Right ventricle myocardium superior (tissue), 1 donor: ENCODE measurements at regions not wholly inside any gene's neighbourhood (a gene's known extent, or its start where the extent isn't known, plus 50 kb on each side); places are given as distances from the start of the nearest gene placed in this dataset.
"Not testable (repeated sequence)": the region's sequence is repeated elsewhere in the genome, so short reads cannot be mapped to it uniquely, and the experiment has no call there.

ENCODE experiments used
- ATAC-seq: fragments of 200-7000 bp; cut with Tn5 transposase; one replicate; pipeline ENCODE4 v1.9.1; 2020; ENCODE audit warnings: mild to moderate bottlenecking; ENCODE audit not compliant: poor library complexity
- DNase-seq: peaks from one replicate; pipeline ENCODE4 v3.0.0-alpha.2; 2020
- intact Hi-C: fragments of 100-400 bp; cut with DNase I; formaldehyde crosslinking; loops from one replicate; pipeline ENCODE4 v1.11.2; 2022
- donor health status: DM: no; HTN: yes; CAD: no; lungs with severe emphysema.

DNA sequence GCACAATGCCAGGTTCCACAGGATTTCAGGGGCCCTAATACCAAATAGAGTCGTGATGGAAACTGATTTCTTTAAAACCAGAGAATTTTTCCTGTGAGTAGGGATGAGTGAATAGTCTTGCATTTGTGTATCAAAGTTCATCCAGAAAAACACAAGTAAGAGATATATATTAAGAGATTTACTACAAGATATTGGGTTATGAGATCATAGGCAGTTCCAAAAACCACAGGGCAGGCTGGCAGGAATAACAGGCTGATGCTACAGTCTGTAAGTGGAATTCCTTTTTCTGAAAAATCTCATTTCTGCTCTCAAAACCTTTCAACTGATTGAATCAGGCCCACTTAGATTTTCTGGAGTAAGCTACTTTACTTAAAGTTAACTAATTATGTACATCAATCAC lies 1756.2 kb upstream of the SEL1L start:
- DNase-seq = no peak
- ATAC-seq = no peak
- intact Hi-C loops = no loop called here

DNA sequence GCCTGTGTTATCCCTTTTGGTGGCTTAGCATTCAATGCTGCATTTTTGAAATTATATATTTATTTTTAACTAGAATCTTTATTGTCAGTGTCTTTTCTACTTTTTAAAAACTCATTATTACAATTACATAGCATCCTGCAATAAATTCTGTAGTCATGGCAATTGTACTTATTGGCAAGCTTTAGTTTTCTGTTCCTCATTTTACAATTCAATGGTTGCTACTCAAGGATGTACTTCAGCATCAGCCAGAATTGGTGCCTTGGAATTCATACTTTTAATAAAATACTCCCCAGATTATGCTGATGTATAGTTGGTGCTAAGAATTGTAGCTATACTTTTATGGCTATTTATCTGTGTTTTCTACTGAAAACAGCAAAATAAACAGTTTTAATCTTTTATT lies 1756.8 kb upstream of the SEL1L start:
- DNase-seq (no peak), ATAC-seq (no peak)
- intact Hi-C loops = no loop called here

DNA sequence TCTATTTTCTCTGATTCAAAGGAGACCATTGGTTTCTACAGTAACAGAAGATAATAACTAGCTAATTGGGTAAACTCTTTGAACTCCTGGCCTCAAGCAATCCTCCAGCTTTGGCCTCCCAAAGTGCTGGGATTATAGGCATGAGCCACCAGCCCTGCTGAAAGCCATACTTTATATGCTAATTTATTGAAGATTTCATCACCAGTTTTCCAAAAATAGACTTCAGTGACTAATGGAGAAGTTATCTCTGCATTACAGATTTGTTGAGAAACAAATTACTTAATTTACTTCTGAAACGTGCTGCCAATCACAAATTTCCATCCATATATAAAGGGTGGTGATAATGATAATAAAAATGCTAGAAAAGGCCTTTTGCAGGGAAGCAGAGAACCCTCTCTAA lies 1758.1 kb upstream of the SEL1L start:
- no peak for DNase-seq
- ATAC-seq = no peak
- intact Hi-C loops = no loop called here

DNA sequence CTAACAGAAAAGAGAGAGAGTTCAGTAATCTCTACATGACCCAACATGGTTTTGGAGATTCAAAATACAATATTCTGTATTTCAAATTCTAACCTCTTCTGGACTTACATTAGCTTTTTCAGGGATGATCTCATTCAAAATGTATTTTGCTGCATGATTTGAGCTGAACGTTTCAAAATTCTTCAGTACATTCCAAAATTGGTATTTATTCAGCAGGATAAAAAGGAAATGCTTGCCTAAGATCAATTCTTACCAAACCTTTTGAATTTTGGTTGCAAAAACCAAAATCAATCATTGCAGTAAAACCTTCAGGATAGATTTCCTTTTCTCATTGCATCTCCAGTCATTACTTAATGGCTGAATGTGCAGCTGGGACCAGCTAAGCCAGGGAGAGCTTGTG lies 1761.3 kb upstream of the SEL1L start:
- intact Hi-C loops = no loop called here
- no peak for ATAC-seq
- DNase-seq = no peak

DNA sequence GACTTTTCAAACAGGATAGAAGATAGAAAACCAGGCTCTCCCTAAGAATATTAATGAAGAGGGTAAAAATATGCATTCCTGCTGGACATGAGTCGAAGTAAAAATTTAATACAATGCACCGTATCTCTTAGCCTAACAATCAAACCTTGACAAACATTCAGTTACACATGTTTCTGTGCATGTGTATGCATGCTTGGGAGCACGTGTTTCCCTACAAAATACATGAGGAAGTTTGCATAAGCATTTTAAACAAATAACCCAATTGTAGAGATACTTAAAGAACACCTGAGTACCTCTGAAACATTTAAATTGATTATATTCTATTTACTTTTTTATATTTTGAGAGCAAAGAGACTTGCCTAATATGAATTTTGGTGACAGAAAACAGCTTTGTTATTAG lies 1763.7 kb upstream of the SEL1L start:
- no peak for ATAC-seq
- intact Hi-C loops = no loop called here

DNA sequence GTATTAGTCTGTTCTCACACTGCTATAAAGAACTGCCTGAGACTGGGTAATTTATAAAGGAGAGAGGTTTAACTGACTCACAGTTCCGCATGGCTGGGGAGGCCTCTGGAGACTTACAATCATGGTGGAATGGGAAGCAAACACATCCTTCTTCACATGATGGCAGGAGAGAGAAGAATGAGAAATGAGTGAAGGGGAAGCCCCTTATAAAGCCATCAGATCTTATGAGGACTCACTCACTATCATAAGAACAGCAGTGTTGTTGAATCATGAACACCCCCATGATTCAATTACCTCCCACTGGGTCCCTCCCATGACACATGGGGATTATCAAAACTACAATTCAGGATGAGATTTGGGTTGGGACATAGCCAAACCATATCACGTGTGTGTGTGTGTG lies 1764.4 kb upstream of the SEL1L start:
- intact Hi-C loops, ATAC-seq, DNase-seq: not testable (repeated sequence)

More for the DNA sequence above, 1763.7 kb upstream of the SEL1L start:
- no peak for DNase-seq

DNA sequence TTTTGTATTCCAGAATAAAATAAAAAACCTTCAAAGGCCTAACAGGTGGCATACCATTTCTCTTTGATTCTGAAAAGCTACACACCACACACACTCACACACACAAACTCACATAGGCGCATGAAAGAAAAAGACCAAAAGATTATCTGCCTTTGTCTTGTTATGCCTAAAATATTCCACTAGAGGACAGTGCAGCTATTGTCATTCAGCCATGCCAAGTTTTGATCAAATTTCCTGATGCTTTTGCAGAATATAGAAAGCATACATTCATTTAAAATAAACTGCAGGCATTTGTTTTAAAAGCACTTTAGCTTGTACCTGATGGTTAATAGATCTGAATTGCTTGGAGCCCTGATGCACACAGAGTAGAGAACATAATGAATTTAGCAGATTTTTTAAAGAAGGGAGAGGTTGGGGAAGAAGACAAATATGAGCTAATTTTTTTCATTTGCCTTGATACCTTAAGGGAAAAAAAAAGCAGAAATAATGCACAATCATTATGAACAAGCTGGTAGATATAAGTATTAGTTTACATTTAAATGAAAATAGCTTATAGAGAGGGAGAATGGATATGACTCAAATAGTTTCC lies 1766.9 kb upstream of the SEL1L start:
- intact Hi-C loops = no loop called here
- DNase-seq (no peak), ATAC-seq (no peak)

DNA sequence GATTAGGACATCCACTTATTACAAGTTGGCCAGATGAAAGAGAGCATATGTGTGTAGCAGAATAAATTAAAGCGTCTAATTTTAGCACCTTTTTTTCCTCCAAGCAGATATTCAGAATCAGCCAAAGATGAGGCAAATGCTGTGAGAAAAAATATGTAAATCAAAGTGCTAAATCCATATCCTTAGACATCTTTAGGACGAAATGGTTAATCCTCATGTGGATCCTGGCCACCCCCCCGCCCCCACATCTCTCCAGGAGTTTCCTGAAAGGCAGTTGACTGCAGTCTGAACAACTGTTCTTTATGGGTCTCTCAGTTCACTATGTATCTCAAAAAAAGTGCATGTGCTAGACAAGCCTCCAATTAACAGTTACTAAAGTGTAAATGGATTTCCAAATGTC lies 1768.1 kb upstream of the SEL1L start:
- ATAC-seq (no peak), DNase-seq (no peak)
- intact Hi-C loops = no loop called here

DNA sequence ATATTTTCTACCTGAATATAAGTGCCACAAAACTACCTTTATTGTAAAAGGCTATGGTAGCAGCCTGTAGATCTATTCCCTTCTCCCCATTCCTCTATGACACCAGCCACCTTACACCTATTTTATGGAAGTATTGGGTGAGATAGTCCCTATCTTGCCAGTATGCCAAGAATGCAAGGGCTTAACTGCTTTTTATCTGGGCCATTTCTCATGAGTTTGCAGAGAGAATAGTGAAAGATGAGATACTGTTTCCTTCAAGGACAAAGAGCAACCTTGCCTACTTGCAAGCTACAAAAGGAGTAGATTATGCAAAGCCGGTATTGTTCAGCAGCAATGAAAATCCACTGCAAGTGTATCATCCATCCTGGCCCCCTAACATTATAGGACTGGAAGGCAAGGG lies 1775.6 kb upstream of the SEL1L start:
- ATAC-seq (no peak), DNase-seq (no peak)
- intact Hi-C loops = no loop called here

DNA sequence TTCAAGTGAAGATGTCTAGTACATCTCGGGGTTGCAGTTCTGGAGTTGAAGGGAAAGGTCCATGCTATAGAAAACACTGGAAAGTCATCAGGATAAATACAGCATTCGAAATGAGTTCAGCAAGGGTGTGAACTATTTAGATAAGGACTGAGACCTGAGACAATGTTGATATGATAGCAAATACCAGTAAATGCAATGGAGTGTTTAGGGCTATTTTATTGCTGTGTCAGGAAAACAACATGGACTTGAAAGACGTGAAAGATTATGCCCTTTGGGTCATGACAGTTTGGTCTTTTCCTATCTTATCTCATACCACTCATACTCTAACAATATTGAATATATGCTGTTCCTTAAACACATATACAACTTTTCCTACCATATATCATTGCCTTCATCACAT lies 1776.2 kb upstream of the SEL1L start:
- intact Hi-C loops = no loop called here
- no peak for ATAC-seq
- DNase-seq = no peak

DNA sequence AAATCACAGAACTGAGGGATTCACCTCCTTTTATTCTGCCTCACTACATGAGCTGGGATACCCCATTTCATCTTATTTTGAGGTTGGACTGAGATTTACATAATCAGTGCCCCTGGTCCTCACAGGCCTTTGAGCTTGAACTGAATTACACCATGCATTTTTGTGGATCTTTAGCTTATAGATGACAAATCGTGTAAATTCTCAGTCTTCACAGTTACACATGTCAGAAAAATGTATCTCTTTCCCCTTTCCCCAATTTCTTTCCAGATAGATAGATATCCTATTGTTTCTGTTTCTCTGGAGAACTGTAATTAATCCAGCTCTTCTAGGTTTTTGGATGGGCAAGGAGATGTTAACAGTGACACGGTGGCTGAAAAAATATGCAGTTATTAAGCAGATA lies 1778.9 kb upstream of the SEL1L start:
- intact Hi-C loops = no loop called here
- DNase-seq (no peak), ATAC-seq (no peak)

DNA sequence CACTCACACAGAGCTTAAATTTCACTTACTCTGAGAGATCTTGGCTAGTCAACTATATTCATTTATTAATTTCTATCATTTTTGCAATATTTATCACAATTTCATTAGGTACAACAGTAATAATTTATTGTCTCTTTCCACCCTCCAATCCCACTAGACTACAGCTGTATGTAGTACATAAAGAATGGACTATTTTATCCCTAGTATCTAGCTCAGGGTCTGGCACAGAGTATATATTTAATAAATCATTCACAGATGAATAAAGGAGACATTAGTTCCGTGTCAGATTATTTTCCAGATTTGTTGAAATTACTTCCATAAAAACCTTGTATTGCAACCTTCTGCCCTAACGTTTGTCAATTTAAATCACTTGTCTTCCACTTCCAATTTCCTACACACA lies 1781.1 kb upstream of the SEL1L start:
- no peak for ATAC-seq
- no peak for DNase-seq
- intact Hi-C loops = no loop called here

DNA sequence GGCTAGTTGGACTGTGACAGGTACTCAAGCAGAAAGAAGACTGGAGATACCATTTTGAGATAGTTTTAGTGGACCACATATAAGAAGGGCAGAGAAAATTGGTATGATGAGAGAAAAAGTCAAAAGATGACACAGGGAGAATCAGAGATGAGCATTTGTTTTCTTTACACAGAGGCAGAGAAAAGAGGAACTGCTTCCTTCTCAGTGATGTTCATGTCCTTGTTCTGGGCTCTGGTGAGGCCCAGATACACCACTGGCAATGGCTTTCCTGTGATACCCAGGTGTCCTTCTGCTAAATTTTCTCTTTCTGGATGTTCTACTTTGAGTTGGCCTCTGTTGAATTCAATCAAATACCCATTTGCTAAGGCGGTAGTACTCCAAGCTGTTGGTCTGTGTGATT lies 1782.7 kb upstream of the SEL1L start:
- DNase-seq (no peak), ATAC-seq (no peak)
- intact Hi-C loops = no loop called here

DNA sequence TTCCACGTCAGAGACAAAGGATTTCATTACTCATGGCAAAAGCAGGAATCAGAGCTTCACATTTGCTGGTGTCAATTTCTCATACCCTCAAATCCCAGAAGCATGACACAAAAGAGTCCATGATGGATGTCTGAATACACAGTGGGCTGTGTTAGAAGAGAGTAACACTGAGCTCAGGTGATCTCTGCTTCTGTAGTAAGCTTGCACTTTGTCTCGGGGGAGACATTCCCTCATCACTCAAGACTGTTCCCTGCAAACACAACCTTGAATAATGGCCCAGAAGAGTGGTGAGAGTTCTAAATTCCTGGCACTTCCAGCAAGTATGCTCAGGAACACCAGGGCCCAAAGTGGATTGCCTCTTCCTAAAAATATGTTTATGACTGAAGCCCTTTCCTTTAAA lies 1787.2 kb upstream of the SEL1L start:
- no peak for ATAC-seq

DNA sequence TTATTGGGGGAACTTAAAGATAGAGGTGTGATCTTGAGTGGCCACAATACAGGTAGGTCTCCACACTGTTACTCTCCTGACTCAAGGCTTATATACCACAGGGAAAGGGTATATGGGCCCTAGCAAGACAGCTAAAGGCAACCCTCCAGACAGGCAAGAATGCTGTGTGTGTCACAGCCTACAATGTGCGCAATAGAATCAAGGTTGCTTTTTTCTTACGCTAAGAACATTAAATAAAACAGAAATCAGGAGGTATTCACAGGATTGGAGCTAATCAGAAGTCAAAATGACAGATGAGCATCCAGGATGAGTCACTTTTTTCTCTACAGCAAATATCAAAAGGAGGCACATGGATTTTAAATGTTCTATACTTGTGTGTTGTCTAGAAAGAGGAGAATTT lies 1797.9 kb upstream of the SEL1L start:
- no peak for ATAC-seq
- DNase-seq = no peak
- intact Hi-C loops = no loop called here

More for the DNA sequence above, 1787.2 kb upstream of the SEL1L start:
- intact Hi-C loops = no loop called here
- no peak for DNase-seq

DNA sequence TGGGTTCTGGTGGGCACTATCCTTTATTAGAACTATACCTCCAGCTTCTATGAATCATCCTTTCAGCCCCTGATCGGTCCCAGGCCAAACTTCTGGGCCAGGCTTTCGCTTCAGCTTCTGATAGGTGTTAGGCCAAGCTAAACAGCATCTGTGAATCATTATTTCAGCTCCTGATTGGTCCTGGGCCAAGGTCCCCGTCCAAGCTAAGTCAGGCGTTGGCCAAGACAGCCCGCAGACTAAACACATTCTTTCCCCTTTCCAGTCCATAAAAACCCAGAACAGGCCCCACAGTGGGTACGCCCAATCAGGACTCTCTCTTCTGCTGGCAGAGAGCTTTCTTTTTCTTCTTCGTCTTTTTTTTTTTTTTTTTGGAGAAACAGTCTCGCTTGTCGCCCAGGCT lies 1808.9 kb upstream of the SEL1L start:
- DNase-seq (peak; percentile 46), ATAC-seq (peak; percentile 12)
- intact Hi-C loops = no loop called here

DNA sequence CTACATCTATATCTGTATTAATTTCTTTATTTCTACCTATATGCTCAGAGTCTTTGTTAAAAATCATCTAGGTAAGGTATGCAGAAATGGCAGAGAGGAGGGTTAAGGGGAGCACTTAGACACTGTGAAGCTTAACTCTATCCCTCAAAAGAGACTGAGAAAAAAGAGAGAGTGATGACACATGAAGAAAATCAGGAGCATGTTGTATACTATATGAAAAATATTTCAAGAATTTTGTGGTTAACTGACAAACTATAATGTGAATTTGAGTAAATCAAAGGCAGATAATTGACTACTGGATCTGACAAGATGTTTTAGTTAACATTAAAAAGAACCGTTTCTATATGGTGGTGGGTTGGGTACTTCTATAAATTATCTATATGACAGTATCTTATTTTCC lies 1814.2 kb upstream of the SEL1L start:
- intact Hi-C loops = no loop called here

DNA sequence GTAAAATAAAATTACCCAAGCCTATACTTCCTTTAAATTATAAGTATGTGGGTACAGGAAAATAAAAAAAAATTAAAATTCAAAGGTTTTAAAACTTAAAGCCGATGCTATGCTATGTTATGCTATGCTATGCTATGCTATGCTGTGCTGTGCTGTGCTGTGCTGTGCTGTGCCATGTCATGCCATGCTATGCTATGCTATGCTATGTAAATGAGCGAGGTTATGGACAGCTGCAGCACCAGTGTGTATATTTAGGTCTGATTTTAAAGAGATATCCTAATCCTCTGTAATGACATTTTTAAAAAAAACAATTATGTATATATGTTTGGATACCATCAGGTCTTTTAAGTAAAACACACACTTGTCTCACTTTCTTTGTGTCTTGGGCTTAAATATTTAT lies 1822.0 kb upstream of the SEL1L start:
- DNase-seq = no peak
- intact Hi-C loops = no loop called here
- ATAC-seq = no peak

More for the DNA sequence above, 1814.2 kb upstream of the SEL1L start:
- DNase-seq (no peak), ATAC-seq (no peak)

DNA sequence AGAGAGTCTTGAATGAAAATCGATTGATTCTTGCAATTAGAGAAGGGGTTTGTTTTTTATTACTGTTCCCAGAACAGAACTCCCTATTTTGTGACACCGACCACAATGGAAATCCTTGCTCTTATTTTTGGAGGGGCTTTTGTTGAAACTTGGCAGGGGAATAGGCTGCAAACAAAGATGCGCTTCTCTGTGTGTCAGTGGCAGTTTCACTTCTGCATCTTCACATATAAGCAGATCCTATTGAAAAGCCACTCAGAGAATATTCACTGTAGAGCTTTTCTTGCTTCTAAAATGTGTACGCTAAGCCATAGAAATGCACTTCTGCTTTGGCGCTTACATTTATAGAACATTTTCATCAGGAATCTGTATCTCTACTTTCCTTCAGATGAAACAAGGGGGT lies 1822.4 kb upstream of the SEL1L start:
- intact Hi-C loops = no loop called here
- no peak for DNase-seq
- no peak for ATAC-seq

DNA sequence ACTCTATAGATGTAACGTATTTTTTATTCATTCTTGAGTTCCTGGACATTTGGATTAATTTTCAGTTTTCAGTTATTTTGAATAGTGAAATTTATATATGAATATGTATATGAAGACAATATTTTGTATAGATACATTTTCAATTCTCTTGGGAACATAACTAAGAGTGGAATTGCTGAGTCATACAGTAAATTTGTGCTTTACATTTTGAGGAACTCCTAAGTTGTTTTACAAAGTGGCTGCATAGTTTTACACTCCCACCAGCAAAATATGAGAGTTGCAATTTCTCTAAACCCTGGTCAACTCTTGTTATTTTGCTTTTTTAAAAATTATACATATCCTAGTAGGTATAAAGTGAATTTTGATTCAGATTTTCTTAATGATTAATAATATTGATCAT lies 1838.6 kb upstream of the SEL1L start:
- ATAC-seq (no peak), DNase-seq (no peak)
- intact Hi-C loops = no loop called here

DNA sequence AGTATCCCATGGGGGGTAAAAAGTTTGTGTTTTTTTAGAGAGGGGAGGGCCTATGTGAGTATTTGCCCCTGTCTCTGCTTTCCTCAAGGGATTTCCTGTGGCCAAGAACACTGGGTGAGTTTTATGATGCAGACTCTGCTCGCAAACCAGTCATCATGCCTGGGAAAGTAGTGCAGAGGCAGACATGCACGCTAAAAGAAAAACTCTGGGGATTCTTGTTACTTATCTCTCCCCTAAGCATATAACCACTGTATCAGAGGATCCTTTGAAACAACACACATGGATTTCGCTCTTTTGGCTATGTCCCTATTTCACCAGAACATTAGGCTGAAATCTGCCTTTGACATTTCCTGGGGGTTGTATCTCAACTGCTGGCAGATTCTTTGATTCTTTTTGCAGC lies 1845.8 kb upstream of the SEL1L start:
- no peak for DNase-seq
- intact Hi-C loops = no loop called here
- ATAC-seq = peak; percentile 61

DNA sequence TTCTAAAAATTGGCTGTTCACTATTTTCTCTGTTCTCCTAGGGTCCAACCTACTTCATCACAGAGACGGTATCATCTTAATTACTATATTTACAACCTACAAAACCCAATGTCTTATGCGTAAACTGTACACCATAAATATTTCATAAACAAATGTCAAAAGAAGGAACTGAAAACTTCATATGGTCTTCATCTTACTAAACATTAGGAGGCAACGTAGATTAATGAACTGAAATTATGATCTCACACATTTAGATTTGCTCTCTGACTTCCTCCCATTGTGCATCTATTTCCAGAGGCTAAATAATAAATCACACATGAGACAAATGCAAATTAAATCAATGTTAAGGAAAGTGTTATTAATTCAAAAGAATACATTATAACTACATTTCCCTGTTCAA lies 1850.6 kb upstream of the SEL1L start:
- DNase-seq (no peak), ATAC-seq (no peak)
- intact Hi-C loops = no loop called here
